Activated naive CD8-positive, alpha-beta T cell (primary cell): ENCODE measurements at regions not wholly inside any gene's neighbourhood (a gene's known extent, or its start where the extent isn't known, plus 50 kb on each side); places are given as distances from the start of the nearest gene placed in this dataset.
A peak's percentile ranks its signal among the peaks of the same experiment; 100 is the strongest.
"Not testable (repeated sequence)": the region's sequence is repeated elsewhere in the genome, so short reads cannot be mapped to it uniquely, and the experiment has no call there.

Experiments
- H3K27ac Mint-ChIP-seq: one replicate; pipeline ENCODE4 v1.8.0; 2021; ENCODE audit warnings: mixed read lengths
- H3K27me3 Mint-ChIP-seq: one replicate; pipeline ENCODE4 v1.8.0; 2021; ENCODE audit warnings: mixed read lengths
- H3K36me3 Mint-ChIP-seq: one replicate; pipeline ENCODE4 v1.8.0; 2021; ENCODE audit warnings: mixed read lengths
- H3K4me1 Mint-ChIP-seq: one replicate; pipeline ENCODE4 v1.8.0; 2021; ENCODE audit warnings: low read depth, mixed read lengths
- H3K4me3 Mint-ChIP-seq: one replicate; pipeline ENCODE4 v1.8.0; 2021; ENCODE audit warnings: mild to moderate bottlenecking, mixed read lengths
- H3K9me3 Mint-ChIP-seq: one replicate; pipeline ENCODE4 v1.8.0; 2021; ENCODE audit warnings: low read depth, mixed read lengths

- Mint-ChIP-seq H3K27ac (no peak overlapping the region), H3K4me1 (peaks cover 3% of the 10 kb centered on the region), H3K9me3 (no peaks in the 10 kb centered on the region), H3K36me3 (no peaks in the 10 kb centered on the region), H3K27me3 (no peaks in the 10 kb centered on the region), H3K4me3 (no peak overlapping the region)
Observed at GRCh38 chr1:121443001-121443540, 258.3 kb downstream of the SRGAP2C start.

GRCh38 chr1:121444096-121444495, 259.3 kb downstream of the SRGAP2C start:
- no peaks in the 10 kb centered on the region for H3K9me3 Mint-ChIP-seq
- no peaks in the 10 kb centered on the region for H3K36me3 Mint-ChIP-seq
- no peaks in the 10 kb centered on the region for H3K27me3 Mint-ChIP-seq
- peaks cover 3% of the 10 kb centered on the region for H3K4me1 Mint-ChIP-seq
- no peak overlapping the region for H3K4me3 Mint-ChIP-seq
- H3K27ac Mint-ChIP-seq = no peak overlapping the region

GRCh38 chr1:121445679-121446078, 260.9 kb downstream of the SRGAP2C start:
- Mint-ChIP-seq H3K27me3 (no peaks in the 10 kb centered on the region), H3K27ac (no peak overlapping the region), H3K4me1 (peaks cover 3% of the 10 kb centered on the region), H3K4me3 (no peak overlapping the region), H3K36me3 (no peaks in the 10 kb centered on the region), H3K9me3 (no peaks in the 10 kb centered on the region)

- H3K4me1 Mint-ChIP-seq, H3K9me3 Mint-ChIP-seq, H3K36me3 Mint-ChIP-seq, H3K27me3 Mint-ChIP-seq, H3K4me3 Mint-ChIP-seq, H3K27ac Mint-ChIP-seq: not testable (repeated sequence)
Observed at GRCh38 chr1:121447280-121447923, 262.6 kb downstream of the SRGAP2C start.

GRCh38 chr1:121448064-121448463, 263.3 kb downstream of the SRGAP2C start:
- H3K9me3 Mint-ChIP-seq = not testable (repeated sequence)

GRCh38 chr1:121448851-121449250, 264.1 kb downstream of the SRGAP2C start:
- Mint-ChIP-seq H3K27ac (no peak overlapping the region), H3K27me3 (no peaks in the 10 kb centered on the region), H3K4me1 (peaks cover 3% of the 10 kb centered on the region), H3K36me3 (no peaks in the 10 kb centered on the region), H3K4me3 (no peak overlapping the region), H3K9me3 (no peaks in the 10 kb centered on the region)

More at GRCh38 chr1:121448064-121448463, 263.3 kb downstream of the SRGAP2C start:
- H3K27me3 Mint-ChIP-seq, H3K4me3 Mint-ChIP-seq, H3K4me1 Mint-ChIP-seq, H3K27ac Mint-ChIP-seq, H3K36me3 Mint-ChIP-seq: not testable (repeated sequence)

GRCh38 chr1:121452484-121452883, 267.7 kb downstream of the SRGAP2C start:
- Mint-ChIP-seq H3K4me1 (peaks cover 5% of the 10 kb centered on the region), H3K4me3 (no peak overlapping the region), H3K27me3 (no peaks in the 10 kb centered on the region), H3K9me3 (no peaks in the 10 kb centered on the region), H3K36me3 (no peaks in the 10 kb centered on the region), H3K27ac (no peak overlapping the region)

GRCh38 chr1:121458291-121459048, 273.7 kb downstream of the SRGAP2C start:
- Mint-ChIP-seq H3K27ac (peak overlapping the region; percentile 73), H3K4me3 (peak overlapping the region; percentile 71), H3K27me3 (no peaks in the 10 kb centered on the region), H3K4me1 (peaks cover 24% of the 10 kb centered on the region), H3K36me3 (no peaks in the 10 kb centered on the region), H3K9me3 (no peaks in the 10 kb centered on the region)

GRCh38 chr1:121459235-121459634, 274.5 kb downstream of the SRGAP2C start:
- Mint-ChIP-seq H3K27ac (no peak overlapping the region), H3K4me1 (peaks cover 24% of the 10 kb centered on the region), H3K4me3 (peak overlapping the region; percentile 18), H3K27me3 (no peaks in the 10 kb centered on the region), H3K36me3 (no peaks in the 10 kb centered on the region), H3K9me3 (no peaks in the 10 kb centered on the region)

- H3K4me1 Mint-ChIP-seq, H3K27ac Mint-ChIP-seq, H3K27me3 Mint-ChIP-seq, H3K4me3 Mint-ChIP-seq, H3K9me3 Mint-ChIP-seq, H3K36me3 Mint-ChIP-seq: not testable (repeated sequence)
Observed at GRCh38 chr1:121469395-121469794, 284.6 kb downstream of the SRGAP2C start.

- not testable (repeated sequence) for H3K27ac Mint-ChIP-seq, H3K36me3 Mint-ChIP-seq, H3K27me3 Mint-ChIP-seq, H3K9me3 Mint-ChIP-seq, H3K4me1 Mint-ChIP-seq, H3K4me3 Mint-ChIP-seq
Observed at GRCh38 chr1:121470401-121470800, 285.6 kb downstream of the SRGAP2C start.

GRCh38 chr1:121471523-121471922, 286.7 kb downstream of the SRGAP2C start:
- Mint-ChIP-seq H3K4me3 (no peak overlapping the region), H3K27me3 (no peaks in the 10 kb centered on the region), H3K27ac (no peak overlapping the region), H3K9me3 (peaks cover 3% of the 10 kb centered on the region), H3K36me3 (peaks cover 10% of the 10 kb centered on the region), H3K4me1 (no peaks in the 10 kb centered on the region)

- peaks cover 4% of the 10 kb centered on the region for H3K9me3 Mint-ChIP-seq
- H3K4me3 Mint-ChIP-seq = no peak overlapping the region
- H3K27me3 Mint-ChIP-seq = no peaks in the 10 kb centered on the region
- H3K4me1 Mint-ChIP-seq = no peaks in the 10 kb centered on the region
- H3K27ac Mint-ChIP-seq = no peak overlapping the region
- H3K36me3 Mint-ChIP-seq = peaks cover 10% of the 10 kb centered on the region
Observed at GRCh38 chr1:121472017-121472416, 287.2 kb downstream of the SRGAP2C start.

GRCh38 chr1:121483234-121483633, 298.5 kb downstream of the SRGAP2C start:
- peak overlapping the region; percentile 82 for H3K27ac Mint-ChIP-seq
- peaks cover 23% of the 10 kb centered on the region for H3K4me1 Mint-ChIP-seq
- peaks cover 9% of the 10 kb centered on the region for H3K36me3 Mint-ChIP-seq
- peaks cover 3% of the 10 kb centered on the region for H3K9me3 Mint-ChIP-seq
- no peak overlapping the region for H3K4me3 Mint-ChIP-seq
- no peaks in the 10 kb centered on the region for H3K27me3 Mint-ChIP-seq

GRCh38 chr1:121483961-121484424, 299.2 kb downstream of the SRGAP2C start:
- Mint-ChIP-seq H3K27me3 (no peaks in the 10 kb centered on the region), H3K27ac (peak overlapping the region; percentile 82), H3K36me3 (peaks cover 6% of the 10 kb centered on the region), H3K4me1 (peaks cover 23% of the 10 kb centered on the region), H3K9me3 (peaks cover 3% of the 10 kb centered on the region), H3K4me3 (peak overlapping the region; percentile 7)
